Nephron (organoid): ENCODE measurements at regions not wholly inside any gene's neighbourhood (a gene's known extent, or its start where the extent isn't known, plus 50 kb on each side); places are given as distances from the start of the nearest gene placed in this dataset.

Experiments used
- H3K27ac Mint-ChIP-seq, 3 experiments: 2 replicates each; pipeline ENCODE4 v1.8.0; 2020; ENCODE audit warnings: mixed read lengths in 3 of 3, mild to moderate bottlenecking in 2 of 3, moderate library complexity in 1 of 3
- H3K27me3 Mint-ChIP-seq: 2 replicates; pipeline ENCODE4 v1.8.0; 2021; ENCODE audit warnings: low read depth, mild to moderate bottlenecking, moderate library complexity, mixed read lengths
- H3K36me3 Mint-ChIP-seq: 2 replicates; pipeline ENCODE4 v1.8.0; 2020; ENCODE audit warnings: low read depth, mixed read lengths
- H3K4me1 Mint-ChIP-seq: 2 replicates; pipeline ENCODE4 v1.8.0; 2020; ENCODE audit warnings: mixed read lengths
- H3K4me3 Mint-ChIP-seq, 3 experiments: 2 replicates each; pipeline ENCODE4 v1.8.0; 2020; ENCODE audit warnings: mild to moderate bottlenecking in 3 of 3, mixed read lengths in 3 of 3, moderate library complexity in 2 of 3
- H3K9me3 Mint-ChIP-seq: 2 replicates; pipeline ENCODE4 v1.8.0; 2020; ENCODE audit warnings: mixed read lengths
- CTCF ChIP-seq, 3 experiments: fragments of 200-600 bp; sonication (generic); IDR thresholded peaks; one replicate each; pipeline ENCODE4 v1.5.0; 2021; ENCODE audit warnings: antibody characterized with exemption in 3 of 3; ENCODE audit not compliant: unreplicated experiment in 3 of 3

DNA sequence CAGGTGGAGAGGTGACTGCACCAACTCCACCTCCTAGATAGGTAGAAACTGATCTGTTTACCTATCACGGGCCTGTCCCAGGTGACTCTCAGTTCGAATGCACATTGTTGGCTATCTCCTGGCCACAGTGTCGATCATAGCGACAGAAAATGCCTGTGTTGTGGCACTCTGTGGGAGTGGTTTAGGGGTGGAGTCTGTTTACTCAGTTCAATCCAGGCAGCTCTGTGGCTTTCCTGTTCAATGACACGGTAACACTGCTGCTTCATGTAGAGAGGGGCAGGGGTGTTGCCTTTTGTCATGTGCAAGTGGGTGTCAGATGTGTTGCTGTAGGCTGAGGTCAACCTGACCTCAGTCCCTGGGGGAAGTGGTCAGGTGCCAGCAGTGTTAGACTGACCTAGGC, 1602.4 kb downstream of the TECRL start:
- Mint-ChIP-seq H3K27me3 (no peaks in the 10 kb centered on the region), H3K4me3 (no peak overlapping the region), H3K4me1 (no peaks in the 10 kb centered on the region), H3K27ac (no peak overlapping the region), H3K36me3 (no peaks in the 10 kb centered on the region), H3K9me3 (peaks cover 2% of the 10 kb centered on the region)
- no peak for TF ChIP-seq CTCF (IDR thresholded peaks at IDR 0.05; ENCODE audit: unreplicated experiment in 3 of 3)

GRCh38 chr4:62804075-62804474, 1603.9 kb downstream of the ADGRL3 start:
- TF ChIP-seq CTCF (IDR thresholded peaks at IDR 0.05; ENCODE audit: unreplicated experiment in 3 of 3) = no peak
- H3K4me1 Mint-ChIP-seq = no peaks in the 10 kb centered on the region
- no peak overlapping the region for H3K4me3 Mint-ChIP-seq
- H3K9me3 Mint-ChIP-seq = peaks cover 2% of the 10 kb centered on the region
- H3K27ac Mint-ChIP-seq = no peak overlapping the region
- H3K27me3 Mint-ChIP-seq = no peaks in the 10 kb centered on the region
- no peaks in the 10 kb centered on the region for H3K36me3 Mint-ChIP-seq

DNA sequence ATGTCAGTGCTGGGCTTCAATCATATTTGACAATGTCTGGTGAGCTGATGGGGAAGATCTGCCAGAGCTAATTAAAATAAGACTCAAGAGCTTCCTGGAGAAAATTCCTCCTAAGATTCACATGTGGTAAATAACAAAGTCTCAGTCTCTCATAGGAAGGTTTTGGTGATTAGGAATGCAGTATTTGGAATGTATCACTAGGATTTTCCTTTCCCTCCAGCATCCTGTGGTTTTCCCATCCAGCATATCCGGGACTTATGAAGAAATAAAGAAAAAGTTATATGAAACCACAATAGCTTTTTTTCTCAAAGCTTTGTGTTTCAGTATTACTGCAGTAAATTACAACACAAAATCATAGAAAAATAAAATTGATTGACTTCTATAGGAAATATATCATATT, 1597.1 kb downstream of the ADGRL3 start:
- Mint-ChIP-seq H3K27ac (no peak overlapping the region), H3K4me1 (no peaks in the 10 kb centered on the region), H3K36me3 (no peaks in the 10 kb centered on the region), H3K4me3 (no peak overlapping the region), H3K9me3 (no peaks in the 10 kb centered on the region), H3K27me3 (no peaks in the 10 kb centered on the region)
- TF ChIP-seq CTCF (IDR thresholded peaks at IDR 0.05; ENCODE audit: unreplicated experiment in 3 of 3) = no peak

- Mint-ChIP-seq H3K4me3 (no peak overlapping the region), H3K9me3 (no peaks in the 10 kb centered on the region), H3K4me1 (no peaks in the 10 kb centered on the region), H3K27me3 (no peaks in the 10 kb centered on the region), H3K36me3 (no peaks in the 10 kb centered on the region), H3K27ac (no peak overlapping the region)
- TF ChIP-seq CTCF (IDR thresholded peaks at IDR 0.05; ENCODE audit: unreplicated experiment in 3 of 3) = no peak
These were observed 1591.3 kb downstream of the ADGRL3 start for GRCh38 chr4:62791386-62791785.

GRCh38 chr4:62771983-62772557, 1571.9 kb downstream of the ADGRL3 start:
- no peaks in the 10 kb centered on the region for H3K27me3 Mint-ChIP-seq
- no peaks in the 10 kb centered on the region for H3K9me3 Mint-ChIP-seq
- no peak overlapping the region for H3K4me3 Mint-ChIP-seq
- H3K4me1 Mint-ChIP-seq = no peaks in the 10 kb centered on the region
- H3K27ac Mint-ChIP-seq = no peak overlapping the region
- TF ChIP-seq CTCF (IDR thresholded peaks at IDR 0.05; ENCODE audit: unreplicated experiment in 3 of 3) = no peak
- H3K36me3 Mint-ChIP-seq = no peaks in the 10 kb centered on the region

- TF ChIP-seq CTCF (IDR thresholded peaks at IDR 0.05; ENCODE audit: unreplicated experiment in 3 of 3) = no peak
- H3K27ac Mint-ChIP-seq = no peak overlapping the region
- no peak overlapping the region for H3K4me3 Mint-ChIP-seq
- no peaks in the 10 kb centered on the region for H3K27me3 Mint-ChIP-seq
- no peaks in the 10 kb centered on the region for H3K4me1 Mint-ChIP-seq
- H3K36me3 Mint-ChIP-seq = no peaks in the 10 kb centered on the region
- H3K9me3 Mint-ChIP-seq = peaks cover 7% of the 10 kb centered on the region
These were observed 1540.2 kb downstream of the ADGRL3 start for GRCh38 chr4:62740296-62740695.
